Glomerular endothelial cell (primary cell): ENCODE measurements at regions not wholly inside any gene's neighbourhood (a gene's known extent, or its start where the extent isn't known, plus 50 kb on each side); places are given as distances from the start of the nearest gene placed in this dataset.
A peak's percentile ranks its signal among the peaks of the same experiment; 100 is the strongest.
"Not testable (repeated sequence)": the region's sequence is repeated elsewhere in the genome, so short reads cannot be mapped to it uniquely, and the experiment has no call there.

ENCODE experiments used
- DNase-seq: peaks from one replicate; pipeline ENCODE4 v3.0.0-alpha.2; 2011; ENCODE audit warnings: low read depth, low spot score; ENCODE audit errors: extremely low read depth

- no peak for DNase-seq
These were observed 371.3 kb downstream of the COG6 start for GRCh38 chr13:40026741-40027140.

GRCh38 chr13:40028446-40028845 is 373.0 kb downstream of the COG6 start:
- no peak for DNase-seq

- DNase-seq: peak; percentile 62
These were observed 375.6 kb downstream of the COG6 start for GRCh38 chr13:40031031-40031430.

- no peak for DNase-seq
These were observed 383.6 kb downstream of the COG6 start for GRCh38 chr13:40039061-40039460.

GRCh38 chr13:40042991-40043390 is 387.5 kb downstream of the COG6 start:
- no peak for DNase-seq

- no peak for DNase-seq
These were observed 388.3 kb downstream of the COG6 start for GRCh38 chr13:40043764-40044163.

GRCh38 chr13:40047322-40047771 is 391.9 kb downstream of the COG6 start:
- no peak for DNase-seq

GRCh38 chr13:40048551-40048950 is 393.1 kb downstream of the COG6 start:
- DNase-seq: no peak

GRCh38 chr13:40052954-40053353 is 397.5 kb downstream of the COG6 start:
- no peak for DNase-seq

GRCh38 chr13:40053401-40053800 is 397.9 kb downstream of the COG6 start:
- no peak for DNase-seq

GRCh38 chr13:40054422-40054821 is 399.0 kb downstream of the COG6 start:
- not testable (repeated sequence) for DNase-seq

- DNase-seq: no peak
These were observed 401.6 kb downstream of the COG6 start for GRCh38 chr13:40056898-40057619.

- no peak for DNase-seq
These were observed 403.3 kb downstream of the COG6 start for GRCh38 chr13:40058757-40059236.

GRCh38 chr13:40059540-40060232 is 404.2 kb downstream of the COG6 start:
- DNase-seq: no peak

- DNase-seq: no peak
These were observed 405.0 kb downstream of the COG6 start for GRCh38 chr13:40060296-40061007.

- DNase-seq: no peak
These were observed 406.3 kb downstream of the COG6 start for GRCh38 chr13:40061466-40062450.

GRCh38 chr13:40063278-40063698 is 407.8 kb downstream of the COG6 start:
- DNase-seq: no peak

GRCh38 chr13:40063703-40064102 is 408.2 kb downstream of the COG6 start:
- no peak for DNase-seq

GRCh38 chr13:40064154-40065097 is 409.0 kb downstream of the COG6 start:
- DNase-seq: peak; percentile 41
